CD4-positive, alpha-beta T cell (primary cell): ENCODE measurements at regions not wholly inside any gene's neighbourhood (a gene's known extent, or its start where the extent isn't known, plus 50 kb on each side); places are given as distances from the start of the nearest gene placed in this dataset.
"Not testable (repeated sequence)": the region's sequence is repeated elsewhere in the genome, so short reads cannot be mapped to it uniquely, and the experiment has no call there.

Experiments used
- ATAC-seq: fragments of 200-7000 bp; cut with Tn5 transposase; one replicate; pipeline ENCODE4 v1.10.0; 2022; ENCODE audit warnings: mild to moderate bottlenecking; ENCODE audit not compliant: poor library complexity
- CTCF ChIA-PET: fragments of 350-600 bp; sonication (Branson Sonifier 250); formaldehyde crosslinking; loops from one replicate; lab custom pipeline; 2021; ENCODE audit warnings: antibody characterized with exemption, inconsistent platforms; lab: Charles Lee
- POLR2A ChIA-PET: fragments of 350-600 bp; sonication (Branson Sonifier 250); formaldehyde crosslinking; loops from one replicate; lab custom pipeline; 2021; ENCODE audit warnings: antibody characterized with exemption, inconsistent platforms; lab: Charles Lee
- DNase-seq, 14 experiments: peaks; one replicate each; pipeline ENCODE4 v3.0.0-alpha.2; 2013 to 2020; ENCODE audit warnings: mixed read lengths in 2 of 14
- H3K27ac ChIP-seq, 2 donors: one replicate each; pipeline versions ENCODE4 v1.5.1 to v1.7.0; 2013; ENCODE audit warnings: low read length in 2 of 2, low read depth in 1 of 2, mild to moderate bottlenecking in 1 of 2
- H3K27me3 ChIP-seq, 2 experiments: 1 replicate in 1 of 2; 2 replicates in 1 of 2; pipeline versions ENCODE4 v1.6.1 to v1.7.0; 2013; ENCODE audit warnings: low read length in 2 of 2, control low read depth in 1 of 2, mild to moderate bottlenecking in 1 of 2, moderate library complexity in 1 of 2; ENCODE audit not compliant: insufficient read depth in 2 of 2, control insufficient read depth in 1 of 2
- H3K36me3 ChIP-seq: one replicate; pipeline ENCODE4 v1.6.1; 2013; ENCODE audit warnings: low read length, control low read depth; ENCODE audit not compliant: insufficient read depth
- H3K4me1 ChIP-seq: one replicate; pipeline ENCODE4 v1.6.1; 2013; ENCODE audit warnings: low read length, control low read depth; ENCODE audit not compliant: insufficient read depth
- H3K4me3 ChIP-seq: one replicate; pipeline ENCODE4 v1.5.1; 2013; ENCODE audit warnings: mild to moderate bottlenecking, low read length, moderate library complexity
- H3K9me3 ChIP-seq, 2 experiments: 1 replicate in 1 of 2; 2 replicates in 1 of 2; pipeline versions ENCODE4 v1.6.1 to v1.7.0; 2013; ENCODE audit warnings: low read length in 2 of 2, mild to moderate bottlenecking in 2 of 2, control low read depth in 1 of 2, moderate library complexity in 1 of 2; ENCODE audit not compliant: control insufficient read depth in 1 of 2, insufficient read depth in 1 of 2
- H3K27ac Mint-ChIP-seq: one replicate; pipeline ENCODE4 v1.8.0; 2020; ENCODE audit warnings: mixed read lengths
- H3K27me3 Mint-ChIP-seq: one replicate; pipeline ENCODE4 v1.8.0; 2021; ENCODE audit warnings: mixed read lengths
- H3K36me3 Mint-ChIP-seq: one replicate; pipeline ENCODE4 v1.8.0; 2021; ENCODE audit warnings: low read depth, mixed read lengths
- H3K4me1 Mint-ChIP-seq: one replicate; pipeline ENCODE4 v1.8.0; 2021; ENCODE audit warnings: low read depth, mixed read lengths
- H3K4me3 Mint-ChIP-seq: one replicate; pipeline ENCODE4 v1.8.0; 2020; ENCODE audit warnings: mild to moderate bottlenecking, mixed read lengths
- H3K9me3 Mint-ChIP-seq: one replicate; pipeline ENCODE4 v1.8.0; 2020; ENCODE audit warnings: mixed read lengths
- intact Hi-C, 2 experiments: fragments of 100-400 bp; cut with DNase I in 1 of 2; cut with micrococcal nuclease in 1 of 2; formaldehyde crosslinking; loops; one replicate each; pipeline versions ENCODE4 v1.15.1 to v1.9.0; 2023 to 2025; cut with DNase I, micrococcal nuclease
- TF ChIP-seq, protein P1 (sequence below): fragments of 200-600 bp; IDR thresholded peaks from one replicate; pipeline ENCODE4 v1.8.0; 2022; ENCODE audit warnings: antibody characterized with exemption, mild to moderate bottlenecking

DNA sequence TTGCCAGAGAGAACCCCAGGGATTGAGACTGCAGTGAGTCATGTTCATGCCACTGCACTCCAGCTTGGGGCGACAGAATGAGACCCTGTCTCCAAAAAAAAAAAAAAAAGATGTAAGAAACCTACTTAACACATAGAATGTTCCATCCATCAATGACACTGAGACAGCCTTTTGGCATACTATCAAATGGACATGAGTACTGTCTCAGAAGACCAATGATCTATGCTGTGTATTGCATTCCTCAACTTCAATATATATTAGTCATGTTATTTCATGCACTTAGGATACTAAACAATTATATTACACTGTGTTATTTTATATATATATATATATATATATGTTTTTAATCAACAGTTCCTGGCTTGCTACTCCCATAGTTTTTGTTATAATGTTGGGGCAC, 57.1 kb upstream of the ANKH start:
- H3K4me3 ChIP-seq, result no peak overlapping the region
- DNase-seq (no peak), ATAC-seq (no peak)
- H3K27ac Mint-ChIP-seq, result no peak overlapping the region
- no peaks in the 10 kb centered on the region for H3K36me3 ChIP-seq
- intact Hi-C loops, result no loop called here
- TF ChIP-seq, protein P1, sequence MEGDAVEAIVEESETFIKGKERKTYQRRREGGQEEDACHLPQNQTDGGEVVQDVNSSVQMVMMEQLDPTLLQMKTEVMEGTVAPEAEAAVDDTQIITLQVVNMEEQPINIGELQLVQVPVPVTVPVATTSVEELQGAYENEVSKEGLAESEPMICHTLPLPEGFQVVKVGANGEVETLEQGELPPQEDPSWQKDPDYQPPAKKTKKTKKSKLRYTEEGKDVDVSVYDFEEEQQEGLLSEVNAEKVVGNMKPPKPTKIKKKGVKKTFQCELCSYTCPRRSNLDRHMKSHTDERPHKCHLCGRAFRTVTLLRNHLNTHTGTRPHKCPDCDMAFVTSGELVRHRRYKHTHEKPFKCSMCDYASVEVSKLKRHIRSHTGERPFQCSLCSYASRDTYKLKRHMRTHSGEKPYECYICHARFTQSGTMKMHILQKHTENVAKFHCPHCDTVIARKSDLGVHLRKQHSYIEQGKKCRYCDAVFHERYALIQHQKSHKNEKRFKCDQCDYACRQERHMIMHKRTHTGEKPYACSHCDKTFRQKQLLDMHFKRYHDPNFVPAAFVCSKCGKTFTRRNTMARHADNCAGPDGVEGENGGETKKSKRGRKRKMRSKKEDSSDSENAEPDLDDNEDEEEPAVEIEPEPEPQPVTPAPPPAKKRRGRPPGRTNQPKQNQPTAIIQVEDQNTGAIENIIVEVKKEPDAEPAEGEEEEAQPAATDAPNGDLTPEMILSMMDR, result no peak
- no peak overlapping the region for H3K4me3 Mint-ChIP-seq
- no peaks in the 10 kb centered on the region for H3K9me3 Mint-ChIP-seq
- no peaks in the 10 kb centered on the region for H3K36me3 Mint-ChIP-seq
- no peaks in the 10 kb centered on the region for H3K27me3 Mint-ChIP-seq
- POLR2A ChIA-PET, result no interaction called here
- peaks cover 17% of the 10 kb centered on the region for H3K4me1 ChIP-seq
- no peaks in the 10 kb centered on the region for H3K27me3 ChIP-seq
- H3K9me3 ChIP-seq, result no peaks in the 10 kb centered on the region
- CTCF ChIA-PET, result no interaction called here
- peaks cover 33% of the 10 kb centered on the region for H3K4me1 Mint-ChIP-seq
- H3K27ac ChIP-seq, result no peak overlapping the region

DNA sequence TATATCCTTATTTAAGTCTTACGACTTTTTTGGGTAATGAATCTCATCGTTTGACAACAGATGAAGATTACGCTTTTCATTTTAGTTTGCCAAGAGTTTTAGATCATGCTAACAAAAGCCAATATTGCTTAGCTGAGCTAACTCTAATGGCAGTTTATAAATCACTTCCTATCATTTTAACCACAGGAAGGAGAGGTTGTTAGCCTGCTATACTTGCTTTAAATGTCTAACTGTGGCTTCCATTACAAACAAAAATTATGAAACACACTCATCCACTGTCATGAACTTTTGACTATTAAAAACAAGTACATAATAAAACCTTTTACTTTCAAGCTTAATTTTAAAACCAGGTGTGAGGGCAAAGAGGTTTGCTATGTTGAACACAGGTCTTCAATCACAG, 53.7 kb upstream of the ANKH start:
- TF ChIP-seq, protein P1, result no peak
- intact Hi-C loops, result no loop called here
- Mint-ChIP-seq H3K27me3 (no peaks in the 10 kb centered on the region), H3K27ac (peak overlapping the region; percentile 83), H3K4me3 (no peak overlapping the region), H3K9me3 (no peaks in the 10 kb centered on the region), H3K4me1 (peaks cover 39% of the 10 kb centered on the region), H3K36me3 (no peaks in the 10 kb centered on the region)
- DNase-seq, result peak in 2 of 14 experiments; percentile 2 to 21
- ChIA-PET CTCF (interaction anchor here (1.4 kb wide), 1 partner anchor 78 kb away, joined by 3 read pairs; no protein-coding TSS in a partner anchor), POLR2A (interaction anchor here (0.7 to 1.3 kb wide), 3 partner anchors 20 to 59 kb away, joined by 3 read pairs; no protein-coding TSS in a partner anchor)
- no peak overlapping the region for H3K4me3 ChIP-seq
- H3K27me3 ChIP-seq, result no peaks in the 10 kb centered on the region
- H3K4me1 ChIP-seq, result peaks cover 17% of the 10 kb centered on the region
- H3K9me3 ChIP-seq, result no peaks in the 10 kb centered on the region
- no peak for ATAC-seq
- no peaks in the 10 kb centered on the region for H3K36me3 ChIP-seq
- peak overlapping the region in 1 of 2 donors; percentile 10 for H3K27ac ChIP-seq

DNA sequence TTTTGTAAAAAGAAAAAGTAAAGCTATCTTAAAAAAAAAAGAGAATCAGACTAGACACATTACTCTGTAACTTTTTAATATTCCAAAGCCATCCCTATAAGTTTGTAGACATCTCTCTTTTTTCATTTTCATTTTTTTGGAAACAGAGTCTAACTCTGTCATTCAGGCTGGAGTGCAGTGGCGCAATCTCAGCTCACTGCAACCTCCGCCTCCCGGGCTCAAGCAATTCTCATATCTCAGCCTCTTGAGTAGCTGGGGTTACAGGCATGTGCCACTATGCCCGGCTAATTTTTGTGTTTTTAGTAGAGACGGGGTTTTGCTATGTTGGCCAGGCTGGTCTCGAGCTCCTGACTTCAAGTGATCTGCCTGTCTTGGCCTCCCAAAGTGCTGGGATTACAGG, 51.4 kb upstream of the ANKH start:
- DNase-seq, CTCF ChIA-PET, H3K9me3 Mint-ChIP-seq, ATAC-seq, H3K4me3 ChIP-seq, intact Hi-C loops, H3K27ac Mint-ChIP-seq, H3K27me3 ChIP-seq, H3K36me3 Mint-ChIP-seq, H3K36me3 ChIP-seq, H3K27ac ChIP-seq, POLR2A ChIA-PET, H3K9me3 ChIP-seq, H3K4me3 Mint-ChIP-seq, H3K27me3 Mint-ChIP-seq: not testable (repeated sequence)
- peaks cover 17% of the 10 kb centered on the region for H3K4me1 ChIP-seq
- H3K4me1 Mint-ChIP-seq, result peaks cover 39% of the 10 kb centered on the region

DNA sequence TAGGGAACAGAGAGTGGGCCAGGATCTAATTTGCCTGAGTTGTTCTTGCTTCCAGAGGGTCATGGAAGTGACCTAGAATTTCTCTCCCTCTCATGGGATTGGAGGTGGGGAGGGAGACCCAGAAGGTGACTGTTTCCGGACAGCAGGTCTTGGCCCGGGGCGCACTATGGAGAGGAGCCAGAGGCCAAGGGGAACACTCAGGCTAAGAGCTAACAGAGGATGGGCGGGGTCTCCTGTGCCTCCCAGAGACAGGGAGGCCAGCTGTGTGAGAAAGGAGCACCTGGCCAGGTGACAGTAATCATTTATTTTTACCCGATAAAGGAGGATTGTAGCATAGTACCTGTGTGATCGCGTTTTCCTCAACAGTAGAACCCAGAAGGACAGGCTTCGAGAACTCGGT, 50.9 kb upstream of the ANKH start:
- Mint-ChIP-seq H3K9me3 (no peaks in the 10 kb centered on the region), H3K27ac (no peak overlapping the region), H3K27me3 (no peaks in the 10 kb centered on the region), H3K4me1 (peaks cover 39% of the 10 kb centered on the region), H3K36me3 (no peaks in the 10 kb centered on the region), H3K4me3 (no peak overlapping the region)
- ATAC-seq, result no peak
- Histone ChIP-seq H3K4me3 (no peak overlapping the region), H3K27ac (no peak overlapping the region), H3K9me3 (no peaks in the 10 kb centered on the region), H3K4me1 (peaks cover 17% of the 10 kb centered on the region), H3K27me3 (no peaks in the 10 kb centered on the region), H3K36me3 (no peaks in the 10 kb centered on the region)
- CTCF ChIA-PET, result no interaction called here
- no peak for DNase-seq
- POLR2A ChIA-PET, result no interaction called here
- intact Hi-C loops, result no loop called here
- TF ChIP-seq, protein P1, result no peak
